GM12878 (cell line): ENCODE measurements at regions not wholly inside any gene's neighbourhood (a gene's known extent, or its start where the extent isn't known, plus 50 kb on each side); places are given as distances from the start of the nearest gene placed in this dataset.

Source experiments
- ATAC-seq: fragments of 200-7000 bp; cut with Tn5 transposase; 3 replicates; pipeline ENCODE4 v1.9.1; 2020; ENCODE audit warnings: mild to moderate bottlenecking, moderate library complexity
- BruUV-seq: library from RNA; stranded (reverse); fragments of 400-500 nt; replicated peaks from 2 replicates; lab custom pipeline; 2021; lab: Mats Ljungman, UMichigan
- CTCF ChIA-PET: fragments of 300-600 bp; sonication (Branson Sonifier 250); formaldehyde crosslinking; extraction: SDS; loops from one replicate; lab custom pipeline; 2021; ENCODE audit warnings: inconsistent platforms; lab: Yijun Ruan, JAX
- POLR2A ChIA-PET: fragments of 350-600 bp; formaldehyde crosslinking; extraction: SDS; loops from one replicate; lab custom pipeline; 2021; ENCODE audit warnings: inconsistent platforms; lab: Charles Lee
- RAD21 ChIA-PET: fragments of 300-600 bp; sonication (Branson Sonifier 250); formaldehyde crosslinking; loops from one replicate; lab custom pipeline; 2023; ENCODE audit warnings: antibody characterized with exemption; ENCODE audit not compliant: unreplicated experiment; lab: Charles Lee
- SMC1A ChIA-PET: fragments of 300-600 bp; sonication (Branson Sonifier 250); formaldehyde crosslinking; loops from one replicate; lab custom pipeline; 2023; ENCODE audit not compliant: unreplicated experiment, uncharacterized antibody; lab: Charles Lee
- DNase-seq: peaks from one replicate; pipeline ENCODE4 v3.0.0-alpha.2; 2011; ENCODE audit warnings: low read depth, low spot score
- FAIRE-seq: peaks from 3 replicates; lab custom pipeline; 2011; peaks lifted over from hg19 to GRCh38; lab: Jason Lieb, UNC
- H2AFZ ChIP-seq: 2 replicates; pipeline ENCODE4 v1.6.0; 2011; ENCODE audit warnings: low read depth, low read length, control low read depth; ENCODE audit not compliant: control insufficient read depth
- H3K27ac ChIP-seq: 2 replicates; pipeline ENCODE4 v1.5.1; 2011; ENCODE audit warnings: control low read depth; ENCODE audit not compliant: control insufficient read depth, insufficient read depth
- H3K27me3 ChIP-seq, 2 experiments: replicated peaks in 1 of 2; 2 replicates each; pipeline versions ENCODE4 v1.6.0 to v1.6.1; 2011; ENCODE audit warnings: low read length in 1 of 2; ENCODE audit not compliant: control insufficient read depth in 2 of 2, insufficient read depth in 2 of 2
- H3K36me3 ChIP-seq, 2 experiments: 2 replicates each; pipeline ENCODE4 v1.5.1; 2011; ENCODE audit warnings: low read length in 1 of 2; ENCODE audit not compliant: control insufficient read depth in 2 of 2, insufficient read depth in 2 of 2
- H3K4me1 ChIP-seq: 2 replicates; pipeline ENCODE4 v1.6.1; 2011; ENCODE audit warnings: mild to moderate bottlenecking, low read length, moderate library complexity, mixed read lengths; ENCODE audit not compliant: control insufficient read depth, insufficient read depth
- H3K4me2 ChIP-seq: 2 replicates; pipeline ENCODE4 v1.6.0; 2011; ENCODE audit warnings: control low read depth; ENCODE audit not compliant: control insufficient read depth, insufficient read depth
- H3K4me3 ChIP-seq: fragments of 200-600 bp; sonication (generic); 2 replicates; pipeline ENCODE4 v1.5.1; 2016
- H3K79me2 ChIP-seq: 2 replicates; pipeline ENCODE4 v1.6.0; 2011; ENCODE audit warnings: low read length; ENCODE audit not compliant: control insufficient read depth, insufficient read depth
- H3K9ac ChIP-seq: 2 replicates; pipeline ENCODE4 v1.8.0; 2011; ENCODE audit warnings: low read length, control low read depth, mixed read lengths; ENCODE audit not compliant: control insufficient read depth, insufficient read depth
- H3K9me3 ChIP-seq: replicated peaks from 3 replicates; pipeline ENCODE4 v1.5.1; 2011; ENCODE audit warnings: mild to moderate bottlenecking, low read length; ENCODE audit not compliant: control insufficient read depth, insufficient read depth
- H4K20me1 ChIP-seq: 2 replicates; pipeline ENCODE4 v1.6.0; 2011; ENCODE audit not compliant: control insufficient read depth, insufficient read depth
- DPF2 ChIP-seq: fragments of 450-650 bp; IDR thresholded peaks from 2 replicates; pipeline ENCODE4 v1.6.1; 2017; ENCODE audit warnings: mild to moderate bottlenecking
- HCFC1 ChIP-seq: fragments of 150-350 bp; IDR thresholded peaks from 2 replicates; pipeline ENCODE4 v1.6.1; 2014; ENCODE audit warnings: low read length
- JUND ChIP-seq: IDR thresholded peaks from 2 replicates; pipeline ENCODE4 v1.6.1; 2012; ENCODE audit warnings: low read depth, mild to moderate bottlenecking, low read length, improper control_type of control experiment, moderate library complexity
- LARP7 ChIP-seq: fragments of 450-650 bp; IDR thresholded peaks from 2 replicates; pipeline ENCODE4 v1.6.1; 2017; ENCODE audit warnings: mild to moderate bottlenecking
- MTA3 ChIP-seq: IDR thresholded peaks from 2 replicates; pipeline ENCODE4 v1.6.1; 2012; ENCODE audit warnings: low read length, inconsistent platforms, borderline replicate concordance
- MXI1 ChIP-seq: fragments of 150-350 bp; IDR thresholded peaks from 2 replicates; pipeline ENCODE4 v1.6.1; 2011; ENCODE audit warnings: low read depth, mild to moderate bottlenecking, inconsistent platforms, low read length, improper control_type of control experiment
- NR2C1 ChIP-seq: fragments of 450-650 bp; IDR thresholded peaks from 2 replicates; pipeline ENCODE4 v1.6.1; 2017; ENCODE audit warnings: antibody characterized with exemption, mild to moderate bottlenecking, moderate library complexity
- RELA ChIP-seq: fragments of 450-650 bp; IDR thresholded peaks from 2 replicates; pipeline ENCODE4 v1.8.0; 2014; ENCODE audit warnings: borderline replicate concordance; ENCODE audit not compliant: partially characterized antibody
- STAT1 ChIP-seq: fragments of 450-650 bp; conservative IDR thresholded peaks from 2 replicates; pipeline ENCODE4 v1.6.1; 2014; ENCODE audit warnings: antibody characterized with exemption, mild to moderate bottlenecking
- TAF1 ChIP-seq: IDR thresholded peaks from 2 replicates; pipeline ENCODE4 v1.6.1; 2011; ENCODE audit warnings: mild to moderate bottlenecking, low read depth, low read length, borderline replicate concordance
- TARDBP ChIP-seq: IDR thresholded peaks from 2 replicates; pipeline ENCODE4 v1.6.1; 2016; ENCODE audit warnings: borderline replicate concordance
- ZBTB40 ChIP-seq: fragments of 450-650 bp; IDR thresholded peaks from 2 replicates; pipeline ENCODE4 v1.6.1; 2016; ENCODE audit warnings: mild to moderate bottlenecking, moderate library complexity, borderline replicate concordance
- ZNF207 ChIP-seq: fragments of 450-650 bp; IDR thresholded peaks from 2 replicates; pipeline ENCODE4 v1.6.1; 2014; ENCODE audit warnings: antibody characterized with exemption, mild to moderate bottlenecking, borderline replicate concordance
- WGBS: methylation state at CpG from one replicate; pipeline ENCODE4 v1.1.6; 2016; ENCODE audit warnings: low lambda C conversion rate; ENCODE audit not compliant: insufficient replicate concordance, insufficient coverage; ENCODE audit errors: missing lambda C conversion rate; 5-methylcytosine and 5-hydroxymethylcytosine counted together
- in situ Hi-C: fragments of 300-500 bp; cut with MboI; formaldehyde crosslinking; loops from 9 replicates; pipeline ENCODE4 v1.14.3; 2018; ENCODE audit warnings: mixed read lengths
- intact Hi-C: fragments of 100-400 bp; cut with micrococcal nuclease; formaldehyde crosslinking; loops from one replicate; pipeline ENCODE4 v1.14.2; 2022; ENCODE audit not compliant: unreplicated experiment

GRCh38 chr5:17433406-17433805 lies 64.6 kb upstream of the TAF11L2 start:
- in situ Hi-C loops: no loop called here
- TF ChIP-seq MTA3 (no peak), TAF1 (no peak), JUND (no peak), STAT1 (no peak), DPF2 (no peak), RELA (no peak), ZNF207 (no peak), NR2C1 (no peak), HCFC1 (no peak), TARDBP (no peak)
- TF ChIP-seq, all 136 proteins: peak for 0
- ChIA-PET RAD21 (interaction anchor here (1.4 kb wide), 1 partner anchor 152 kb away, joined by 4 read pairs; no protein-coding TSS in a partner anchor), CTCF (interaction anchor here (1.1 kb wide), 1 partner anchor 217 kb away, joined by 3 read pairs; no protein-coding TSS in a partner anchor), POLR2A (no interaction called here), SMC1A (no interaction called here)
- Histone ChIP-seq H3K9me3 (no peaks in the 10 kb centered on the region; the same call in 2 of the 3 replicates), H3K27ac (no peak overlapping the region), H3K4me1 (peaks cover 13% of the 10 kb centered on the region), H4K20me1 (no peaks in the 10 kb centered on the region), H3K79me2 (no peaks in the 10 kb centered on the region), H3K9ac (no peak overlapping the region), H2AFZ (no peak overlapping the region), H3K4me2 (no peak overlapping the region), H3K36me3 (no peaks in the 10 kb centered on the region), H3K4me3 (no peak overlapping the region), H3K27me3 (no peaks in the 10 kb centered on the region)
- no TSS peak for BruUV-seq
- no peak for ATAC-seq
- intact Hi-C loops: no loop called here
- no peak for DNase-seq
- FAIRE-seq: no peak
- WGBS: 69% methylated on average over 6 of the region's 6 CpGs

- intact Hi-C loops: no loop called here
- no TSS peak for BruUV-seq
- FAIRE-seq: no peak
Measured at GRCh38 chr5:17434982-17435381, 63.0 kb upstream of the TAF11L2 start.

More at GRCh38 chr5:17434982-17435381, 63.0 kb upstream of the TAF11L2 start:
- SMC1A ChIA-PET: no interaction called here
- no peak overlapping the region for H3K9ac ChIP-seq
- TF ChIP-seq MXI1 (no peak), MTA3 (no peak), LARP7 (no peak), ZBTB40 (no peak)
- POLR2A ChIA-PET: interaction anchor here (0.7 kb wide), 1 partner anchor 11 kb away, joined by 3 read pairs; no protein-coding TSS in a partner anchor
- H3K9me3 ChIP-seq: no peaks in the 10 kb centered on the region; the same call in 2 of the 3 replicates
- RAD21 ChIA-PET: no interaction called here
- H3K27me3 ChIP-seq: no peaks in the 10 kb centered on the region
- no peak overlapping the region for H3K4me3 ChIP-seq
- H3K4me2 ChIP-seq: no peak overlapping the region
- CTCF ChIA-PET: no interaction called here
- H3K36me3 ChIP-seq: no peaks in the 10 kb centered on the region
- DNase-seq (no peak), ATAC-seq (peak; percentile 56; the same call in 2 of the 3 replicates)
- H2AFZ ChIP-seq: no peak overlapping the region
- H3K4me1 ChIP-seq: peaks cover 13% of the 10 kb centered on the region
- H3K27ac ChIP-seq: no peak overlapping the region
- no peaks in the 10 kb centered on the region for H3K79me2 ChIP-seq
- in situ Hi-C loops: no loop called here
- no peaks in the 10 kb centered on the region for H4K20me1 ChIP-seq
